NCI-H2081 treated with DMSO at 0.1 percent for 48 hours (cell line): ENCODE measurements at regions not wholly inside any gene's neighbourhood (a gene's known extent, or its start where the extent isn't known, plus 50 kb on each side); places are given as distances from the start of the nearest gene placed in this dataset.
"Not testable (repeated sequence)": the region's sequence is repeated elsewhere in the genome, so short reads cannot be mapped to it uniquely, and the experiment has no call there.

ENCODE experiments used
- DNase-seq: peaks from one replicate; lab custom pipeline; 2025; lab: John Stamatoyannopoulos, UW

GRCh38 chrX:5702890-5703289, 525.8 kb downstream of the NLGN4X start:
- DNase-seq, result no peak

GRCh38 chrX:5695971-5696370, 532.7 kb downstream of the NLGN4X start:
- DNase-seq, result no peak

GRCh38 chrX:5683996-5684395, 544.7 kb downstream of the NLGN4X start:
- DNase-seq, result no peak

- no peak for DNase-seq
These were observed 547.5 kb downstream of the NLGN4X start for GRCh38 chrX:5681159-5681558.

GRCh38 chrX:5674036-5674435, 554.6 kb downstream of the NLGN4X start:
- no peak for DNase-seq

- no peak for DNase-seq
These were observed 556.6 kb downstream of the NLGN4X start for GRCh38 chrX:5672099-5672498.

GRCh38 chrX:5666689-5667088, 562.0 kb downstream of the NLGN4X start:
- not testable (repeated sequence) for DNase-seq

- no peak for DNase-seq
These were observed 572.1 kb downstream of the NLGN4X start for GRCh38 chrX:5656544-5656943.

- no peak for DNase-seq
These were observed 577.8 kb downstream of the NLGN4X start for GRCh38 chrX:5650904-5651303.

- no peak for DNase-seq
These were observed 579.6 kb downstream of the NLGN4X start for GRCh38 chrX:5648941-5649568.

GRCh38 chrX:5646818-5647217, 581.8 kb downstream of the NLGN4X start:
- DNase-seq, result no peak

GRCh38 chrX:5644776-5645175, 583.9 kb downstream of the NLGN4X start:
- DNase-seq, result peak; percentile 21

- DNase-seq, result no peak
These were observed 588.6 kb downstream of the NLGN4X start for GRCh38 chrX:5640071-5640470.

- DNase-seq, result no peak
These were observed 590.1 kb downstream of the NLGN4X start for GRCh38 chrX:5638572-5638971.

GRCh38 chrX:5632887-5633286, 595.8 kb downstream of the NLGN4X start:
- DNase-seq, result no peak

- DNase-seq, result no peak
These were observed 596.5 kb downstream of the NLGN4X start for GRCh38 chrX:5632061-5632614.

GRCh38 chrX:5617666-5618065, 611.0 kb downstream of the NLGN4X start:
- no peak for DNase-seq

- DNase-seq, result no peak
These were observed 633.1 kb downstream of the NLGN4X start for GRCh38 chrX:5595570-5595969.

- no peak for DNase-seq
These were observed 641.9 kb downstream of the NLGN4X start for GRCh38 chrX:5586726-5587125.

GRCh38 chrX:5575407-5575806, 653.3 kb downstream of the NLGN4X start:
- no peak for DNase-seq

GRCh38 chrX:5568934-5569333, 659.7 kb downstream of the NLGN4X start:
- DNase-seq, result no peak

- no peak for DNase-seq
These were observed 669.3 kb downstream of the NLGN4X start for GRCh38 chrX:5559386-5559785.

- DNase-seq, result no peak
These were observed 679.2 kb downstream of the NLGN4X start for GRCh38 chrX:5549512-5549911.

GRCh38 chrX:5537098-5537497, 691.6 kb downstream of the NLGN4X start:
- no peak for DNase-seq
